Small intestine (tissue), 7 donors: ENCODE measurements at regions not wholly inside any gene's neighbourhood (a gene's known extent, or its start where the extent isn't known, plus 50 kb on each side); places are given as distances from the start of the nearest gene placed in this dataset.
"Not testable (repeated sequence)": the region's sequence is repeated elsewhere in the genome, so short reads cannot be mapped to it uniquely, and the experiment has no call there.

Experiments
- DNase-seq, 2 donors: peaks; one replicate each; pipeline versions ENCODE4 v3.0.0 to v3.0.0-alpha.2; 2013
- FAIRE-seq: peaks from 2 replicates; lab custom pipeline; 2012; peaks lifted over from hg19 to GRCh38; lab: Jason Lieb, UNC
- H3K27ac ChIP-seq, 3 donors: one replicate each; pipeline ENCODE4 v1.5.1; 2013; ENCODE audit warnings: low read length in 2 of 3, mild to moderate bottlenecking in 2 of 3, control low read depth in 1 of 3, inconsistent platforms in 1 of 3, low read depth in 1 of 3, moderate library complexity in 1 of 3
- H3K27me3 ChIP-seq, 3 donors: one replicate each; pipeline ENCODE4 v1.6.1; 2013; ENCODE audit warnings: low read length in 3 of 3, inconsistent platforms in 1 of 3; ENCODE audit not compliant: control insufficient read depth in 3 of 3, insufficient read depth in 3 of 3
- H3K36me3 ChIP-seq, 3 donors: one replicate each; pipeline ENCODE4 v1.6.1; 2013; ENCODE audit warnings: low read length in 3 of 3, inconsistent platforms in 1 of 3, low read depth in 1 of 3, mild to moderate bottlenecking in 1 of 3, moderate library complexity in 1 of 3; ENCODE audit not compliant: control insufficient read depth in 3 of 3, insufficient read depth in 2 of 3
- H3K4me1 ChIP-seq, 3 donors: one replicate each; pipeline ENCODE4 v1.6.1; 2013; ENCODE audit warnings: low read length in 2 of 3, inconsistent platforms in 1 of 3, low read depth in 1 of 3, mild to moderate bottlenecking in 1 of 3, moderate library complexity in 1 of 3; ENCODE audit not compliant: control insufficient read depth in 3 of 3, insufficient read depth in 2 of 3
- H3K4me3 ChIP-seq, 3 donors: one replicate each; pipeline ENCODE4 v1.5.1; 2013; ENCODE audit warnings: low read length in 3 of 3, control low read depth in 1 of 3, inconsistent platforms in 1 of 3, low read depth in 1 of 3, mild to moderate bottlenecking in 1 of 3, moderate library complexity in 1 of 3
- H3K9me3 ChIP-seq, 2 donors: one replicate each; pipeline ENCODE4 v1.6.1; 2013; ENCODE audit warnings: low read depth in 1 of 2, low read length in 1 of 2; ENCODE audit not compliant: control insufficient read depth in 2 of 2, insufficient read depth in 1 of 2
- WGBS, 3 donors: extraction: QIAGEN DNeasy Blood & Tissue Kit; methylation state at CpG; one replicate each; pipeline ENCODE4 v1.1.7; 2013; 5-methylcytosine and 5-hydroxymethylcytosine counted together
- donor health status: healthy with polysubstance abuse.
- donor health status: control.
- donor health status: control.
- donor health status: Bipolar disorder and iron deficiency.
- donor health status: healthy.

DNA sequence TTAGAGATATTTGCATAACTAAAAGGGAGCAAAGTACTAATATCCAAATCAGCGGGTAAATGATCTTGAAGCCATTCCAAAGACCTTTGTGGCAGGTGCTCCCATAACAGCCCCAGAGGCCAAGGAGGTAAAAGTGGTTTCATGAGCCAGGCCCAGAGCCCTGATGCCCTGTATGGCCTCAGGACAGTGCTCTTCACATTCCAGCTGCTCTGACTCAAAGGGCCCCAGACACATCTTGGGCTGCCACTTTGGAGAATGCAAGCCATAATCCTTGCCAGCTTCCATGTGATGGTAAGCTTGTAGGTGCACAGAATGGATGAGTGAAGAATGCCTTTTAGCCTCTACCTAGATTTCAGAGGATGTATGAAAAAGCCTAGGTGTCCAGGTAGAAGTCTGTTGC, 933.4 kb downstream of the SLC16A7 start:
- H3K4me1 ChIP-seq: no peaks in the 10 kb centered on the region
- H3K9me3 ChIP-seq: peaks cover 0 to 1% of the 10 kb centered on the region in 2 donors
- DNase-seq (no peak), FAIRE-seq (no peak)
- H3K36me3 ChIP-seq: no peaks in the 10 kb centered on the region
- H3K27me3 ChIP-seq: no peaks in the 10 kb centered on the region
- H3K27ac ChIP-seq: no peak overlapping the region
- 67 to 95% (median 90%) methylated on average over 1 of the region's 1 CpG for WGBS, 3 donors
- no peak overlapping the region for H3K4me3 ChIP-seq

DNA sequence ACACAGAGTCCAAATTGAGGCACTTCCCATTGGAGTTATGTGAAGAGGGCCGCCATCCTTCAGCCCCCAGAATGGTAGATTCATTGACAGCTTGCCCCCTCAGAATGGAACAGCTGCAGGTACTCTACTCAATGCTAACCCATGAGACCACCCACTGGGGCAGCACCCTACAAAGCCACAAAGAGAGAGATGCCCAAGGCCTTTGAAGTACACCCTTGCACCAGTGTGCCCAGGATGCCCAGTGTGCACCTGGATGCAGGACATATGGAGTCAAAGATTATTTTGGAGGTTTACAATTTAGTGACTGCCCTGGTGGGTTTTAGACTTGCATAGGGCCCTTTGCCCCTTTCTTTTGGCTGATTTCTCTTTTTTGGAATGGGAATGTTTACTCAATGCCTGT, 933.9 kb downstream of the SLC16A7 start:
- H3K27me3 ChIP-seq: no peaks in the 10 kb centered on the region
- FAIRE-seq (no peak), DNase-seq (no peak)
- WGBS, 3 donors: 79 to 88% (median 83%) methylated on average over 1 of the region's 1 CpG
- no peaks in the 10 kb centered on the region for H3K36me3 ChIP-seq
- H3K9me3 ChIP-seq: peaks cover 0 to 1% of the 10 kb centered on the region in 2 donors
- no peaks in the 10 kb centered on the region for H3K4me1 ChIP-seq
- no peak overlapping the region for H3K27ac ChIP-seq
- H3K4me3 ChIP-seq: no peak overlapping the region

DNA sequence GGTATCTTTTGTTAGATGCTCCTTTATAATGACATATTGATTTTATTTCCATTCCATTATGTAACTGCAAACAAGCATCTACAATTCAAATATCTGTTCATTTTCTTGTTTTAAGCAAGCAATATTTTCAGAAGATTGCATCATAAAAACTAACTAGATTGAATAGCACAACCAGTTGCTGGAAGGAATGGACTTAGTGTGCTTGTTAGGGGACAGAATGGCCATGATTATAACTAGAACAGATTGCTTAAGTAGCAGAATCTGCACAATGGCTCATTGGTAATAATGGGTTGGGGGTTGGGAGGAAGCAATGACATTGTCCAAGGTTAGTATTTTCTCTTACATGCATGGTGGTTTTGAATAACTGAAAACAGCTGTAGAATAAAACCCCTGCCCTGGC, 939.5 kb downstream of the SLC16A7 start:
- Histone ChIP-seq H3K27me3 (no peaks in the 10 kb centered on the region), H3K9me3 (no peaks in the 10 kb centered on the region), H3K4me3 (no peak overlapping the region), H3K36me3 (no peaks in the 10 kb centered on the region), H3K4me1 (no peaks in the 10 kb centered on the region), H3K27ac (no peak overlapping the region)
- FAIRE-seq (no peak), DNase-seq (no peak)

DNA sequence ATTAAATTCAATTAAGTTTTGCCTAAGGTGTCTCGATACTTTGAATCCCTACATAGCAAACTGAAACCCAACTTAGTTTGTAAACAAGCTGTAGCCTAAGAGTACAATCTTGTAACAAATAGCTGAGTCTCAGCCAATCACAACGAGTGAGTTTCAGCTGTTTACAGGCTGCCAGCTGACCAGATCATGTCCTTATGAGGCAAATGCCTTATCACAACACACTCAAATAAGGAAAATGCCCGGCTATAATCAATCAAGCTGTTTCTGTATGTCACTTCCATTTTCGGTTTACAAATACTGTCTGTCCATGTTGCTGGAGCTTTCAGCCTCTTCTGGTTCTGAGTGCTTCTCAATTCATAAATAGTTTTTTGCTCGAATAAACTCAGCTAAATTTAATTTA, 943.8 kb downstream of the SLC16A7 start:
- no peaks in the 10 kb centered on the region for H3K27me3 ChIP-seq
- H3K36me3 ChIP-seq: no peaks in the 10 kb centered on the region
- H3K27ac ChIP-seq: no peak overlapping the region
- DNase-seq (peak; percentile 0 to 1), FAIRE-seq (no peak)
- no peaks in the 10 kb centered on the region for H3K4me1 ChIP-seq
- H3K4me3 ChIP-seq: no peak overlapping the region
- no peaks in the 10 kb centered on the region for H3K9me3 ChIP-seq
- 41 to 45% (median 45%) methylated on average over 5 of the region's 5 CpGs for WGBS, 3 donors

DNA sequence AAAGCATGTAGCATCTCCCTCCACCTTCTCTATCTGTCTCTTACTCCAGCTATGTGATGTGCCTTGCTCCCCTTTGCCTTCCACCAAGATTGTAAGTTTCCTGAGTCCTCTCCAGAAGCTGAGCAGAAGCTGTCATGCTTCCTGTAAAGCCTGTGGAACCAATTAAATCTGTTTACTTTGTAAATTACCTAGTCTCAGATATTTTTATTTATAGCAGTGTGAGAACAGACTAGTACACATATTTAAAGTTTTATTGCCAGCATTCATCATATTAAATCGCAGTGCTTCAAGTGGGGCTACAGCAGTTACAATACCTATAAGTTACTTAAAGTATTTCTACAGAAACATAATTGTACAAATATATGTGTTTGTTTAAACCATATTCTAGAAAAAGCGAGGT, 973.1 kb downstream of the SLC16A7 start:
- H3K27ac ChIP-seq: no peak overlapping the region
- H3K36me3 ChIP-seq: no peaks in the 10 kb centered on the region
- no peak for FAIRE-seq
- no peak for DNase-seq
- H3K4me3 ChIP-seq: no peak overlapping the region
- 57 to 72% (median 69%) methylated on average over 2 of the region's 2 CpGs for WGBS, 3 donors
- peaks cover 0 to 11% of the 10 kb centered on the region in 2 donors for H3K9me3 ChIP-seq
- no peaks in the 10 kb centered on the region for H3K4me1 ChIP-seq
- no peaks in the 10 kb centered on the region for H3K27me3 ChIP-seq

DNA sequence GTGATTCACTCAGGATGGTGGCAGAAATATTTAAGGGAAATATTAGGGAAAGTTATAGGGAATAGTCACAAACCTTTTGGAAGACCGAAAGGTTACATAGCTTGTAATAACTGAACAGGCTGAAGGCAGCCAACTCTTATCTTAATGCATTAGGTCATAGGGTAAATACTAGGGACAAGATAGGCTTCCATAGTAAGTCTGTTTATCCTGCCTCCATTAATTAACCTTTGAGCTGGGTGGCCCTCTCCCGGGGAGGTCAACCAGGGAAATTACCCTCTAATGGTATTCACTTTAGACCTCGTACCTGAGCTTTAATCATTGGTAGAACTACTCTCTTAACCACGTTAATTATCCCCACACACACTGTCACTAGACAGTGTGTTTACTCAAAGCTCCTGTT, 981.8 kb downstream of the SLC16A7 start:
- Histone ChIP-seq H3K4me1 (no peaks in the 10 kb centered on the region), H3K36me3 (no peaks in the 10 kb centered on the region), H3K27ac (no peak overlapping the region), H3K9me3 (no peaks in the 10 kb centered on the region), H3K27me3 (no peaks in the 10 kb centered on the region), H3K4me3 (no peak overlapping the region)
- FAIRE-seq (no peak), DNase-seq (peak in 1 of 2 donors; percentile 2)
- WGBS, 3 donors: 19 to 34% (median 28%) methylated on average over 4 of the region's 4 CpGs

DNA sequence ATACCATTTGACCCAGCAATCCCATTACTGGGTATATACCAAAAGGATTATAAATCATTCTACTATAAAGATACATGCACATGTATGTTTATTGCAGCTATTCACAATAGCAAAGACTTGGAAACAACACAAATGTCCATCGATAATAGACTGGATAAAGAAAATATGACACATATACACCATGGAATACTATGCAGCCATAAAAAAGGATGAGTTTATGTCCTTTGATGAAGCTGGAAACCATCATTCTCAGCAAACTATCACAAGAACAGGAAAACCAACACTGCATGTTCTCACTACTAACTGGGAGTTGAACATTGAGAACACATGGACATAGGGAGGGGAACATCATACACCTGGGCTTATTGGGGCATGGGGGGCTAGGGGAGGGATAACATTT, 991.8 kb downstream of the SLC16A7 start:
- not testable (repeated sequence) for H3K27me3 ChIP-seq, DNase-seq, H3K9me3 ChIP-seq, H3K4me1 ChIP-seq, H3K27ac ChIP-seq, H3K36me3 ChIP-seq, FAIRE-seq, H3K4me3 ChIP-seq
- 90 to 92% (median 91%) methylated on average over 1 of the region's 1 CpG for WGBS, 3 donors

DNA sequence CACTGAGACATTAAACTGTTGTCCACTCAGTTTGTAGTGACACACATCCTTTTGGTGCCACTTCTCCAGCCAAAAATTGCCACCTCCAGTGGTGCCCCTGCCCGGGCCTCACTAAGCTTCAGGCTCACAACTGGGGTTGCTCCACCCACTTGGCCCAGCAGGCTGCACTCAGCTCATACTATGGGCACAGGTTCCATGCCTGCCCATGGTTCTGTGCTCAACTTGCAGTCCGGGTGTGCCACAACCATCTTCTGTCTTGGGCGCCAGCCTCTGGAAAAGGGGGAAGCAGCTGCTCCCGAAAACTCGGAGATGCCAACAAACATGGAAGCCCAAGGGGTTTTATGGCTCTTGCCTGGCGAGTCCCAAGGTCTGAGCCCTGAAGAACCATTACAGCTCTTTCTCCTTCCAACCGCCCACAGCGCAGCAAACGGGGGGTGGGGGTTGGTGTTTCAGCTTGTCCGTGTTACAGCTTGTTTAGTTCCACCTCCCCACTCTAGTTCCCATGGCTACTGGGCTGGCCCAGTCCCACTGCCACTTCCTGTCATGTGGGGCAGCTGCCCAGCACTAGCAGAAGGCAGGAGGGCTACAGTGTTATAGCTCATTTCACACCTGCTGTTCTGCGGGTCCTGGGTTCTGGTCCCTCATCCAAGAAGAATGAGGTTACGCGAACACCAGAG, 998.3 kb downstream of the SLC16A7 start:
- WGBS, 3 donors: 86 to 90% (median 89%) methylated on average over 13 of the region's 13 CpGs
- H3K36me3 ChIP-seq: no peaks in the 10 kb centered on the region
- no peaks in the 10 kb centered on the region for H3K27me3 ChIP-seq
- no peak overlapping the region for H3K4me3 ChIP-seq
- H3K27ac ChIP-seq: no peak overlapping the region
- no peak for DNase-seq
- H3K4me1 ChIP-seq: no peaks in the 10 kb centered on the region
- H3K9me3 ChIP-seq: peaks cover 2 to 11% of the 10 kb centered on the region in 2 donors
- no peak for FAIRE-seq

DNA sequence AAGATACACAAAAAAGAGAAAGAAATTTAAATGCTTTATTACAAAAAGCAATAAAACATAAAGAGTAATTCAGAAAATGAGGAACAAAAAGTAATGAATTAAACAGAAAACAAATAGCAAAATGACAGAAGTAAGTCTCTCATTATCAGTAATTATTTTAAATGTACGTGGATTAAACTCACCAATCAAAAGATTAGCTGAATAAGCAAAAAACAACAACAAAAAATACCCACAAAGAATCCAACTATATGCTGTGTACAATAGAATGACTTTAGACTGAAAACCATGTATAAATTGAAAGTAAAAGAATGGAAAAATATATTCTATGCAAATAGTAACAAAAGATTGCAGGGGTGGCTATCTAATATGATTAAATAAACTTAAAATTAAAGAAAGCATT, 1006.8 kb downstream of the SLC16A7 start:
- H3K36me3 ChIP-seq: no peaks in the 10 kb centered on the region
- WGBS, 3 donors: 17 to 56% (median 19%) methylated on average over 1 of the region's 1 CpG
- peaks cover 0 to 17% of the 10 kb centered on the region in 2 donors for H3K9me3 ChIP-seq
- DNase-seq (no peak), FAIRE-seq (no peak)
- H3K4me3 ChIP-seq: no peak overlapping the region
- no peaks in the 10 kb centered on the region for H3K4me1 ChIP-seq
- H3K27ac ChIP-seq: no peak overlapping the region
- H3K27me3 ChIP-seq: no peaks in the 10 kb centered on the region
